Spleen (tissue), 11 donors: ENCODE measurements at regions not wholly inside any gene's neighbourhood (a gene's known extent, or its start where the extent isn't known, plus 50 kb on each side); places are given as distances from the start of the nearest gene placed in this dataset.
A peak's percentile ranks its signal among the peaks of the same experiment; 100 is the strongest.

Experiments
- DNase-seq: peaks from one replicate; pipeline ENCODE4 v3.0.0-alpha.2; 2020
- H3K27ac ChIP-seq, 8 donors: fragments of 200-600 bp; sonication (generic) in 7 of 8; 1 replicate in 4 of 8; 2 replicates in 4 of 8; pipeline versions ENCODE4 v1.5.0 to v1.8.0; 2016 to 2021; ENCODE audit warnings: inconsistent platforms in 4 of 8, mild to moderate bottlenecking in 4 of 8, moderate library complexity in 1 of 8
- H3K27me3 ChIP-seq, 7 donors: fragments of 200-600 bp; sonication (generic) in 6 of 7; replicated peaks in 1 of 7; 1 replicate in 4 of 7; 2 replicates in 3 of 7; pipeline versions ENCODE4 v1.5.0 to v1.8.0; 2016 to 2021; ENCODE audit warnings: inconsistent platforms in 3 of 7, mild to moderate bottlenecking in 1 of 7
- H3K36me3 ChIP-seq, 6 donors: fragments of 200-600 bp; sonication (generic) in 5 of 6; 1 replicate in 4 of 6; 2 replicates in 2 of 6; pipeline versions ENCODE4 v1.5.0 to v1.8.0; 2016 to 2021; ENCODE audit warnings: inconsistent platforms in 2 of 6
- H3K4me1 ChIP-seq, 6 donors: fragments of 200-600 bp; sonication (generic) in 5 of 6; 1 replicate in 3 of 6; 2 replicates in 3 of 6; pipeline versions ENCODE4 v1.5.0 to v1.8.0; 2016 to 2021; ENCODE audit warnings: inconsistent platforms in 3 of 6
- H3K4me3 ChIP-seq, 8 donors: fragments of 200-600 bp; sonication (generic) in 7 of 8; 1 replicate in 4 of 8; 2 replicates in 4 of 8; pipeline versions ENCODE4 v1.5.0 to v1.8.0; 2016 to 2021; ENCODE audit warnings: inconsistent platforms in 4 of 8, mild to moderate bottlenecking in 4 of 8, moderate library complexity in 2 of 8
- H3K9me3 ChIP-seq, 8 donors: fragments of 200-600 bp; sonication (generic) in 7 of 8; 1 replicate in 4 of 8; 2 replicates in 4 of 8; pipeline versions ENCODE4 v1.5.0 to v1.8.0; 2016 to 2021; ENCODE audit warnings: inconsistent platforms in 4 of 8
- CTCF ChIP-seq, 11 experiments: fragments of 200-600 bp in 7 of 11; fragments of 450-650 bp in 4 of 11; sonication (generic) in 4 of 11; IDR thresholded peaks in 8 of 11; conservative IDR thresholded peaks in 3 of 11; 1 replicate in 7 of 11; 2 replicates in 4 of 11; pipeline versions ENCODE4 v1.4.0 to v1.8.0; 2016 to 2021; ENCODE audit warnings: antibody characterized with exemption in 11 of 11, inconsistent platforms in 4 of 11, mild to moderate bottlenecking in 1 of 11
- POLR2A ChIP-seq, 3 donors: fragments of 450-650 bp; IDR thresholded peaks; one replicate each; pipeline ENCODE4 v1.5.1; 2017; ENCODE audit warnings: antibody characterized with exemption in 3 of 3, mild to moderate bottlenecking in 1 of 3
- POLR2AphosphoS5 ChIP-seq, 3 donors: sonication (generic); formaldehyde crosslinking; IDR thresholded peaks; one replicate each; pipeline ENCODE4 v1.5.1; 2017; ENCODE audit warnings: antibody characterized with exemption in 3 of 3
- WGBS, 5 donors: extraction: QIAGEN DNeasy Blood & Tissue Kit in 3 of 5; methylation state at CpG; one replicate each; pipeline versions ENCODE4 v1.1.5 to v1.1.7; 2013 to 2018; 5-methylcytosine and 5-hydroxymethylcytosine counted together
- intact Hi-C: fragments of 100-400 bp; cut with DNase I; formaldehyde crosslinking; loops from one replicate; pipeline ENCODE4 v1.15.0; 2023; ENCODE audit warnings: low total_unique reads
- donor health status: healthy with polysubstance abuse.
- donor health status: DM: no; HTN: no; CAD: no; lungs with moderate emphysema.
- donor health status: DM: no; HTN: no; CAD: no.
- donor health status: Bipolar disorder and iron deficiency.
- donor health status: healthy.
- donor health status: DM: no; HTN: no; CAD: no.
- donor health status: DM: yes; HTN: yes; CAD: no.

GRCh38 chrX:130987241-130987640 is 70.9 kb upstream of the ARHGAP36 start:
- Histone ChIP-seq H3K4me3 (no peak overlapping the region), H3K4me1 (no peaks in the 10 kb centered on the region), H3K27ac (no peak overlapping the region), H3K9me3 (no peaks in the 10 kb centered on the region), H3K36me3 (no peaks in the 10 kb centered on the region), H3K27me3 (peaks cover 0 to 11% (median 0%) of the 10 kb centered on the region in 7 donors)
- TF ChIP-seq CTCF (IDR thresholded peaks at IDR 0.05 in 8 of 11, conservative IDR thresholded peaks at IDR 0.05 in 3 of 11) (no peak), POLR2AphosphoS5 (IDR thresholded peaks at IDR 0.05) (no peak), POLR2A (IDR thresholded peaks at IDR 0.05) (no peak)
- DNase-seq = no peak
- intact Hi-C loops = no loop called here
- 81 to 94% (median 90%) methylated on average over 4 of the region's 4 CpGs for WGBS, 5 donors

GRCh38 chrX:130990723-130991122 is 67.4 kb upstream of the ARHGAP36 start:
- Histone ChIP-seq H3K27me3 (peaks cover 0 to 26% (median 0%) of the 10 kb centered on the region in 7 donors), H3K36me3 (no peaks in the 10 kb centered on the region), H3K4me1 (no peaks in the 10 kb centered on the region), H3K27ac (no peak overlapping the region), H3K4me3 (no peak overlapping the region), H3K9me3 (no peaks in the 10 kb centered on the region)
- no peak for DNase-seq
- 88 to 97% (median 95%) methylated on average over 2 of the region's 2 CpGs for WGBS, 5 donors
- intact Hi-C loops = no loop called here
- TF ChIP-seq POLR2AphosphoS5 (IDR thresholded peaks at IDR 0.05) (no peak), POLR2A (IDR thresholded peaks at IDR 0.05) (no peak), CTCF (IDR thresholded peaks at IDR 0.05 in 8 of 11, conservative IDR thresholded peaks at IDR 0.05 in 3 of 11) (no peak)

GRCh38 chrX:130994671-130995070 is 63.5 kb upstream of the ARHGAP36 start:
- DNase-seq = no peak
- peaks cover 0 to 21% (median 0%) of the 10 kb centered on the region in 7 donors for H3K27me3 ChIP-seq
- no peaks in the 10 kb centered on the region for H3K36me3 ChIP-seq
- 45 to 58% (median 48%) methylated on average over 7 to 8 of the region's 8 CpGs for WGBS, 5 donors
- no peak for TF ChIP-seq POLR2A (IDR thresholded peaks at IDR 0.05)
- TF ChIP-seq CTCF (IDR thresholded peaks at IDR 0.05 in 8 of 11, conservative IDR thresholded peaks at IDR 0.05 in 3 of 11) = peak in 2 of 11 experiments; percentile 30 to 35
- intact Hi-C loops = no loop called here
- H3K4me1 ChIP-seq = no peaks in the 10 kb centered on the region
- no peaks in the 10 kb centered on the region for H3K9me3 ChIP-seq
- no peak overlapping the region for H3K27ac ChIP-seq
- no peak overlapping the region for H3K4me3 ChIP-seq

- H3K36me3 ChIP-seq = no peaks in the 10 kb centered on the region
- DNase-seq = no peak
- H3K9me3 ChIP-seq = no peaks in the 10 kb centered on the region
- no peak overlapping the region for H3K4me3 ChIP-seq
- intact Hi-C loops = no loop called here
- 68 to 93% (median 83%) methylated on average over 3 of the region's 3 CpGs for WGBS, 5 donors
- TF ChIP-seq CTCF (IDR thresholded peaks at IDR 0.05 in 8 of 11, conservative IDR thresholded peaks at IDR 0.05 in 3 of 11) (no peak), POLR2AphosphoS5 (IDR thresholded peaks at IDR 0.05) (no peak), POLR2A (IDR thresholded peaks at IDR 0.05) (no peak)
- H3K27me3 ChIP-seq = peaks cover 0 to 20% (median 0%) of the 10 kb centered on the region in 7 donors
- no peaks in the 10 kb centered on the region for H3K4me1 ChIP-seq
- H3K27ac ChIP-seq = no peak overlapping the region
Measured at GRCh38 chrX:130995439-130995838, 62.7 kb upstream of the ARHGAP36 start.
